ENCODE measurements at regions not wholly inside any gene's neighbourhood (a gene's known extent, or its start where the extent isn't known, plus 50 kb on each side); places are given as distances from the start of the nearest gene placed in this dataset.

DNA sequence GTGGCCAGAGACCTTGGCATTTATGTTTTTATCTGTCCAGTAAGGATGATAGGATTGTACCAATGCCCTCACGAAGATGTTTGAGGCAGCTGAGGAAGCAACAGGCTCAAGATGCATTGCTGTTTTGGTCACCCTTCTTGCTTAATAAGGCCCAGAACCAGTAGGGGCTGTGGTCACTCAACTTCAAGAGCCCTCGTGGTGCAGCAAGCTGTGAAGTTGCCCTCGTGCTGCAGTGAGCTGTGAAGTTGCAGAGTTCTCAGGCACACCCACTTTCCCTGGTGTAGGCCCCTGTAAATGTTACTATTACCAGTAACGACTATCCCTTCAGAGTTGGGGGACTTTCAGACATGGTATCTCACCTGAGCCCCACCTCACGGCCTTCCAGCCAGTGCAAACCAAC, 207.6 kb upstream of the LYZL1 start:
- H3K4me2 ChIP-seq (ENCODE audit: insufficient read depth, low read length): no peak overlapping the region
- 0 out of 2 replicates have a peak, but pooled peaks cover 4% of the 10 kb centered on the region for H4K20me1 ChIP-seq (replicated peaks; ENCODE audit: control insufficient read depth, insufficient read depth, low read length)
- no peak overlapping the region for H3K4me3 ChIP-seq
- FAIRE-seq (no peak), DNase-seq (ENCODE audit: extremely low read depth in 1 of 4, low spot score in 3 of 4) (no peak), ATAC-seq (no peak)
- intact Hi-C loops (cut with micrococcal nuclease): no loop called here
- no peak overlapping the region for H2AFZ ChIP-seq (ENCODE audit: low read depth, low read length)
- H3K9me1 ChIP-seq (ENCODE audit: control insufficient read depth, insufficient read depth, low read length): no peaks in the 10 kb centered on the region
- no TSS peak for BruUV-seq (replicated peaks)
- peaks cover 33% of the 10 kb centered on the region in 2 experiments for H3K27me3 ChIP-seq (ENCODE audit: control insufficient read depth in 2 of 2, insufficient read depth in 2 of 2, low read length in 2 of 2)
- POLR2A ChIA-PET: interaction anchor here (0.7 to 1.1 kb wide), 2 partner anchors 9 to 1044 kb away, joined by 3 read pairs; no protein-coding TSS in a partner anchor
- WGBS (ENCODE audit: insufficient coverage, low coverage, missing lambda C conversion rate): 2% methylated on average over 5 of the region's 5 CpGs
- in situ Hi-C loops (cut with MboI): no loop called here
- CTCF ChIA-PET (ENCODE audit: low intra/inter-chr PET ratio): no interaction called here
- H3K36me3 ChIP-seq (ENCODE audit: control insufficient read depth, insufficient read depth, low read length): no peaks in the 10 kb centered on the region
- H3K4me1 ChIP-seq (replicated peaks in 1 of 2; ENCODE audit: control insufficient read depth in 2 of 2, insufficient read depth in 2 of 2, low read length in 2 of 2): no peaks in the 10 kb centered on the region
- no peak overlapping the region for H3K9ac ChIP-seq (ENCODE audit: insufficient read depth in 1 of 2, low read depth in 2 of 2, low read length in 2 of 2)
- no peak overlapping the region for H3K27ac ChIP-seq (ENCODE audit: extremely low read depth, low read depth, low read length)
- H3K79me2 ChIP-seq (ENCODE audit: control insufficient read depth, insufficient read depth, low read length): no peaks in the 10 kb centered on the region
- H3K9me3 ChIP-seq (replicated peaks; ENCODE audit: control insufficient read depth, insufficient read depth, low read depth, low read length): no peaks in the 10 kb centered on the region
- TF ChIP-seq ZNF23 (CRISPR knock-in tag; IDR thresholded peaks at IDR 0.05) (no peak), ZNF76 (CRISPR knock-in tag; IDR thresholded peaks at IDR 0.05; ENCODE audit: borderline replicate concordance) (no peak)

DNA sequence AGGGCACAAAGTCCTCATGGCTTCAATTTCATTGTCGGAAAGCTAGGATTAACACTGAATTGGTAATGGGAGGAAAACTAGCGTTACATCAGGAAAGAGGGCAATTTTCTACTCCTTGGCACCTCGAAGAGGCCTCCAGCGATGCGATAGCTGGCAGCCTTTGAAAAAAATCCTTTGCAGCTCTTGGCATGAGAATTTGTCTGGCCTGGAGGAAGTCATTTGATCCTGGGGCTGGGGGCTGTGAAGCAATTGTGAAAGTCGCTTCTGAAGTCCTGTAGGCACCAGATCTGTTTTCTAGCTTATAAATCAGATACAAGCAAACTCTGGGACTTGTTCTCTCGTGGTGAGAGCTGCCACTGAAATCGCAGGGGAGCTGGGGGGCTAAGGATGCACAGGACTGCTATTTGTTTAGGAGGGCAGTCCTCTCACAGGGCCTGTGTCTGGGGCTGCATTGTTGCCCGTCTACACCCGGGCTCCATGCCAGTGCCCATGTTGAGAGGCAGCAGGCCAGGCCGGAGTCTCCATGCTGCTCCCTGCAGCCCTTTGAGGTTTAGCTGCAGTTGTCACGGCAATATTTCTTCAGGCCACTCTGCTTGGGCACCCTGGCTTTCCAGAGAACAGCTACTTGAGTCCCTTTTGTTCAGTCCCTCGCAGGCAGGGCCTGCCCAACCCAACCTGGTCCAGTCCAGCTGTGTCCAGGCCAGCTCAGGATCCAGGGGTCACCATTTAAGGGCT, 206.8 kb upstream of the LYZL1 start:
- POLR2A ChIA-PET: interaction anchor here (0.7 to 1.1 kb wide), 3 partner anchors 8 to 222 kb away, joined by 3 read pairs; no protein-coding TSS in a partner anchor
- Histone ChIP-seq H3K79me2 (ENCODE audit: control insufficient read depth, insufficient read depth, low read length) (no peaks in the 10 kb centered on the region), H3K4me3 (no peak overlapping the region), H3K9me1 (ENCODE audit: control insufficient read depth, insufficient read depth, low read length) (no peaks in the 10 kb centered on the region), H3K4me1 (replicated peaks in 1 of 2; ENCODE audit: control insufficient read depth in 2 of 2, insufficient read depth in 2 of 2, low read length in 2 of 2) (no peaks in the 10 kb centered on the region), H3K9ac (ENCODE audit: insufficient read depth in 1 of 2, low read depth in 2 of 2, low read length in 2 of 2) (no peak overlapping the region), H3K27ac (ENCODE audit: extremely low read depth, low read depth, low read length) (no peak overlapping the region), H3K4me2 (ENCODE audit: insufficient read depth, low read length) (no peak overlapping the region), H3K9me3 (replicated peaks; ENCODE audit: control insufficient read depth, insufficient read depth, low read depth, low read length) (no peaks in the 10 kb centered on the region), H3K27me3 (ENCODE audit: control insufficient read depth in 2 of 2, insufficient read depth in 2 of 2, low read length in 2 of 2) (peaks cover 33% of the 10 kb centered on the region in 2 experiments), H4K20me1 (replicated peaks; ENCODE audit: control insufficient read depth, insufficient read depth, low read length) (0 out of 2 replicates have a peak, but pooled peaks cover 4% of the 10 kb centered on the region), H2AFZ (ENCODE audit: low read depth, low read length) (no peak overlapping the region), H3K36me3 (ENCODE audit: control insufficient read depth, insufficient read depth, low read length) (no peaks in the 10 kb centered on the region)
- WGBS (ENCODE audit: insufficient coverage, low coverage, missing lambda C conversion rate): 2% methylated on average over 13 of the region's 13 CpGs
- BruUV-seq (replicated peaks): no TSS peak
- CTCF ChIA-PET (ENCODE audit: low intra/inter-chr PET ratio): no interaction called here
- intact Hi-C loops (cut with micrococcal nuclease) (no loop called here), in situ Hi-C loops (cut with MboI) (no loop called here)
- DNase-seq (ENCODE audit: extremely low read depth in 1 of 4, low spot score in 3 of 4): no peak
- no peak for FAIRE-seq
- ATAC-seq: no peak
- TF ChIP-seq NCOA6 (IDR thresholded peaks at IDR 0.05) (no peak), TAF7 (tag; IDR thresholded peaks at IDR 0.05) (no peak), ZNF707 (CRISPR knock-in tag; conservative IDR thresholded peaks at IDR 0.05) (no peak), ZNF780A (CRISPR knock-in tag; IDR thresholded peaks at IDR 0.05) (no peak), ZC3H4 (CRISPR knock-in tag; IDR thresholded peaks at IDR 0.05; ENCODE audit: borderline replicate concordance) (no peak), PHF20 (IDR thresholded peaks at IDR 0.05; ENCODE audit: partially characterized antibody) (no peak), JUN (IDR thresholded peaks at IDR 0.05; ENCODE audit: borderline replicate concordance, low read depth, low read length) (no peak), JUN (CRISPR knock-in tag; IDR thresholded peaks at IDR 0.05; ENCODE audit: borderline replicate concordance) (no peak), PRPF4 (IDR thresholded peaks at IDR 0.05; ENCODE audit: insufficient read depth, low read depth, low read length, poor library complexity, severe bottlenecking) (no peak), HNRNPH1 (optimal IDR thresholded peaks at IDR 0.05; ENCODE audit: low read depth, low read length) (no peak), ETV5 (CRISPR knock-in tag; IDR thresholded peaks at IDR 0.05; ENCODE audit: low read depth) (no peak)
- TF ChIP-seq, protein P1, sequence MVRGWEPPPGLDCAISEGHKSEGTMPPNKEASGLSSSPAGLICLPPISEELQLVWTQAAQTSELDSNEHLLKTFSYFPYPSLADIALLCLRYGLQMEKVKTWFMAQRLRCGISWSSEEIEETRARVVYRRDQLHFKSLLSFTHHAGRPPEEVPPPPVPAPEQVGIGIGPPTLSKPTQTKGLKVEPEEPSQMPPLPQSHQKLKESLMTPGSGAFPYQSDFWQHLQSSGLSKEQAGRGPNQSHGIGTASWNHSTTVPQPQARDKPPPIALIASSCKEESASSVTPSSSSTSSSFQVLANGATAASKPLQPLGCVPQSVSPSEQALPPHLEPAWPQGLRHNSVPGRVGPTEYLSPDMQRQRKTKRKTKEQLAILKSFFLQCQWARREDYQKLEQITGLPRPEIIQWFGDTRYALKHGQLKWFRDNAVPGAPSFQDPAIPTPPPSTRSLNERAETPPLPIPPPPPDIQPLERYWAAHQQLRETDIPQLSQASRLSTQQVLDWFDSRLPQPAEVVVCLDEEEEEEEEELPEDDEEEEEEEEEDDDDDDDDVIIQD (CRISPR knock-in tag; IDR thresholded peaks at IDR 0.05): no peak
- TF ChIP-seq, protein P2, sequence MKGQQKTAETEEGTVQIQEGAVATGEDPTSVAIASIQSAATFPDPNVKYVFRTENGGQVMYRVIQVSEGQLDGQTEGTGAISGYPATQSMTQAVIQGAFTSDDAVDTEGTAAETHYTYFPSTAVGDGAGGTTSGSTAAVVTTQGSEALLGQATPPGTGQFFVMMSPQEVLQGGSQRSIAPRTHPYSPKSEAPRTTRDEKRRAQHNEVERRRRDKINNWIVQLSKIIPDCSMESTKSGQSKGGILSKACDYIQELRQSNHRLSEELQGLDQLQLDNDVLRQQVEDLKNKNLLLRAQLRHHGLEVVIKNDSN (CRISPR knock-in tag; IDR thresholded peaks at IDR 0.05): no peak
